MV-4-11 (cell line): ENCODE measurements at regions not wholly inside any gene's neighbourhood (a gene's known extent, or its start where the extent isn't known, plus 50 kb on each side); places are given as distances from the start of the nearest gene placed in this dataset.

Source experiments
- DNase-seq: peaks from one replicate; lab custom pipeline; 2025; lab: John Stamatoyannopoulos, UW

DNA sequence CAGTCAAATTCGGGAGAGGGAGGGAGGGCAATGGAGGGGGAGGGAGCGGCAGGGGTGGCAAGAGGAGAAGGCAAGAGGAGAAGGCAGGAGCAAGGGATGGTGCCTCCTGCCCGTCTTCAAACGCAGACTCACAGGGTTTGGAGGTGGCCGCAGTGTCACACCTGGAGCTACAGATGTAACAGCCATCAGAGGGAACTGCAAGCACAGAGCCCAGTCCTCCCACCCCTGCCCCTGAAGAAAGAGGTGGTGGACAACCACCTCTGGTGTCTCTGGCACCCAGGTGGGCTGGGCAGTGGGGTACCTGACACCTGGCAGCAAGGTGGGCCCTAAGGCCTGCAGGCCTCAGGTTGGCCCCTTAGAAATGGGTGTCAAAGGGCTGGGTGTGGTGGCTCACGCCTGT is 67.0 kb upstream of the SDK1 start:
- no peak for DNase-seq

- no peak for DNase-seq
Measured at GRCh38 chr7:3234851-3235250, 66.2 kb upstream of the SDK1 start.

- no peak for DNase-seq
Measured at GRCh38 chr7:3235322-3235721, 65.7 kb upstream of the SDK1 start.

GRCh38 chr7:3236268-3236667 is 64.8 kb upstream of the SDK1 start:
- no peak for DNase-seq

GRCh38 chr7:3238525-3239210 is 62.4 kb upstream of the SDK1 start:
- DNase-seq = no peak

GRCh38 chr7:3239291-3239691 is 61.8 kb upstream of the SDK1 start:
- peak; percentile 67 for DNase-seq

DNA sequence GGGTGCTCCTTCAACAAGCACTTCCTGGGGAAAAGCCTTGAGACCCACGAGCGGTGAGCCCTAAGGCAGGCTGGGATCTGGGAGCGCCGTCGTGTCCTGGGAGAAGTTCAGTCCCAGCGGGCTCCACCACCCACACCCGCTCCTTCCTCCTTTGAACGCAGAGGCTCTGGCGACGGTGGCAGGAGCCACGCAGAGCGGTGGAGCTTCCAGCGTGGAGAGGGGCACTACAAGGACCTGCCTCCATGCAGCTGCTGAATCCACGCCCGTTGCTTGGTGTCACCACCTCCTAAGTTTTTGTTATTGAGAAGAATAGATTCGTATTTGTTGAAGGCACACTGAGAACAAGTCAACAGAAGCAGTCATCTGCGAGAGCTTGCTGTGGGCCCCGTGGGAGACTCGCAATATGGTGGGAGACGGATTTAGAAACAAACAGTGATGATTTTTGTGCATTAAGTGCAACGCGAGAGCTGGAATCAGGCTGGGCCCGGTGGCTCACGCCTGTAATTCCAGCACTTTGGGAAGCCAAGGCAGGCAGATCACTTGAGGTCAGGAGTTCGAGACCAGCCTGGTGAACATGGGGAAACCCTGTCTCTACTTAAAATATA is 60.1 kb upstream of the SDK1 start:
- no peak for DNase-seq

DNA sequence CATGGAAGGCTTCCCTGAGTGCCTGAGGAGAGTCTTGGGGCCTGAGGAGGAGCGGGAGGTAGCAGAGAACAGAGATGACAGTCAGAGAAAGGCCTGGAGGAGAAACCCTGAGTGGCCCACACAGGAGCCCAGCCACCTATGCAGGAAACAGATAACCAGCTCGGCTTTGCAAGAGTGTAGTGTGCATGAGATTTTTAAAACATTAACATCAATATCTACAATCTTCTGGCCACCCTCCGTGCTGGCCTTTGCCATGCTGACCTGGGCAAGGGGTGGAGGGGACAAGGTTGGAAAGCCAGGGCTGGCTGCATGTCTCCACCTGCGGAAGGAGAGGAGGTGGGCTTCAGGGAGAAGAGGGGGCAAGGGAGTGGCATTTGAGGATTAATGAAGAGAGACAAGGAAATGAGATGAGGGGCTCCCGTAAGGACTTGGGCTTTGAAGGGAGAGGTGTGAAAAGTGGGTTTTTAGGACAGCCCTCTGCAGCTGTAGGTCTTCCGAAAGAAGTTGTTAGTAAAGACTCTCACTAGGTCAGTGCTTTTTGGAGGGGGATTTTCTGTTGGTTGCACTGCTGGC is 59.3 kb upstream of the SDK1 start:
- DNase-seq = no peak

GRCh38 chr7:3242398-3242972 is 58.6 kb upstream of the SDK1 start:
- no peak for DNase-seq

DNA sequence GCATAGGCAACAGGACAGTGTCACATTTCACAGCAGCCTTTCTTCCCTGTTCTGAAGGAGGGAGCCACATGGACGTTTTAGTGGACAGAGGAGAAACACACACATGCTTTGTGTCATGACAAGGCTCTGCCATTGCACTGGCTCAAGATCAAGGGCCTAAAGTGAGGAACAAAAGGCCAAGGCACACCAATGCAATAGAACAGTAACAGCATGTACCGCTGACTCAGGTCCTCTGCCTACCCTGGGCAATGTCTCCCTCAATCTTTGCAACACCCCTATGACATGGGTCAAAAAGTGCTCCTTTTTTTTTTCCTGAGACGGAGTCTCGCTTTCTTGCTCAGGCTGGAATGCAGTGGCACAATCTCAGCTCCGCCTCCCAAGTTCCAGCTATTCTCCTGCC is 57.8 kb upstream of the SDK1 start:
- DNase-seq = no peak

GRCh38 chr7:3243680-3244079 is 57.4 kb upstream of the SDK1 start:
- DNase-seq = no peak

DNA sequence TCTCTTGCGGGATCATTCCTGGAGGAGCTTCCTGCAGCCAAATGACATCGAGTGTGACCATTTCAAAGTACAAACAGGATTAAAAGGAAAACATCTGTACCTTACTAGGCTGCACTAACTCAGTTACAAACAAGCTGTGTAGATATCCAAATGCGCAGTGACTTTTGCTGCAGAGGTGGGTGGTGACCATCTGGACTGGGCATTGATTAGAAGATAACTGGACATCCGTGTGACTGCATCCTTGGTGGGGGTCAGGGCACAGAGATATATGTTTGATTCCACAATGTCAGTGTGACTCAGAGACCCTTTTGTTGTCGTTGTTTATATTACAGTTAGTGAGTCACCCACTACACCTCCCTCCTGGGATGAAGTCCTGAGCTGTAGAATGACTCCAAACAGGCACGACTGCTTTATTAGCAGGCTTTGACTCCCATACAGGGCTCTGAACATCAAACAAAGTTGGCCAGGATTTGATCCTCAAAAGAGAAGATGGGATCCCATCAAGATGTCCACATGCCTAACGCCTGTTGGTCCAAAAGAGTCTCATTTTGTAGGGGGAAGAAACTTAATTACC is 56.7 kb upstream of the SDK1 start:
- no peak for DNase-seq

- no peak for DNase-seq
Measured at GRCh38 chr7:3245077-3245476, 56.0 kb upstream of the SDK1 start.

DNA sequence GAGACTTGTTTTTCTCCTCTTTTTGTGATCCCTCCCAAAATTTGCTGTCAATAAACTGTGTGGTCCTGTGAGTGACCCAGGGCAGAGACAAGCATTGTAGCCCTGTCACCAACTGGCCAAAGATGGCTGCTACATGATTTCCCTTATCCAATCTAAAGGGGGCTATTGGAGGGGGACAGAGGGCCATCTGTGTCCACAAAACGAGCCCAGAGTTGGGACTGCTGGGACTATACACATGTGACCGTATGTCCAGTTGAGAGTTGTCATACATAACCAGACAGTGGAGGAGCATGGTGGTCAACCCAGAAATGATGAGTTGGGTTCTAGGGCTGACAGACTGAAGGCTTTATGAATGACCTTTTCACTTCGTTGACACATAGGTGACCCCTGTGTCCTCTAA is 55.3 kb upstream of the SDK1 start:
- no peak for DNase-seq

DNA sequence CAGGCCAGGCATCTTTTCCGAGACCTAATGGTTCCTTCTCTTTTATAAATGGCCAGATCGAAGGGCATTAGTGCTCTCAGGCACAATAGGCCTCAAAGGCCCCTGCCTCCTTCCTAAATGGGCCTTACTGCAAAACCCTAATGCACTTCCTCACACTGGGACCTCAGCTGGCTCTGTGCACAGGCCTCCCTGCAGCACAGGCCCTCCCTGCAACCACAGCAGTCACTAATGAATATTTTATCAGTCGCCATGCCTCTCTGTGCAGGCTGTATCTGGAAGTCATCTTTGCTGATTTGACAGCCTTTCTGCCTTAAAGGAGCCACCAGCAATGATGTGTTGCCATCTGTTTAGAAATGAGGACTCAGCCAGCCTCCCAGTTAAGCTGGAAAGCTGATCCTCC is 54.9 kb upstream of the SDK1 start:
- DNase-seq = no peak

DNA sequence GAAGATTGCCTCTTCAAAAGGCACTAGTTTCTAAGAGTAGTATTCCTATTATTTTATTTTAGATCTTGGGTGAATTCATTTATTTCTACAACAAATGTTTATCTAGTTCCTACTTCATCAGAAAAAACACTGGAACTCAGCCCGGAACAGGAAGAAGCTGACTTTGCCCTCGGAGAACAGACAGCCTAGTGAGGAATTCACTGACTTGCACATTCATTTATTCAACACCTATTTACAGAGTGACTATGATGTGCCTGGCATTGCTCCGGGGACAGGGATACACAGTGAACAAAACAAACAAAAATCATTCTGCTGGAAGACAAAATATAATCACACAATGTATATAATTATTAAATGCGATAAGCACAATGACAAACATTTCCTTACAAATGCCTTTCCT is 54.4 kb upstream of the SDK1 start:
- DNase-seq = no peak

- no peak for DNase-seq
Measured at GRCh38 chr7:3250725-3251124, 50.3 kb upstream of the SDK1 start.
